ENCODE measurements at regions not wholly inside any gene's neighbourhood (a gene's known extent, or its start where the extent isn't known, plus 50 kb on each side); places are given as distances from the start of the nearest gene placed in this dataset. TPM values are rescaled to one million over a fixed set of nuclear protein-coding genes. Genes with fewer than 3 reads are reported as not detected.

DNA sequence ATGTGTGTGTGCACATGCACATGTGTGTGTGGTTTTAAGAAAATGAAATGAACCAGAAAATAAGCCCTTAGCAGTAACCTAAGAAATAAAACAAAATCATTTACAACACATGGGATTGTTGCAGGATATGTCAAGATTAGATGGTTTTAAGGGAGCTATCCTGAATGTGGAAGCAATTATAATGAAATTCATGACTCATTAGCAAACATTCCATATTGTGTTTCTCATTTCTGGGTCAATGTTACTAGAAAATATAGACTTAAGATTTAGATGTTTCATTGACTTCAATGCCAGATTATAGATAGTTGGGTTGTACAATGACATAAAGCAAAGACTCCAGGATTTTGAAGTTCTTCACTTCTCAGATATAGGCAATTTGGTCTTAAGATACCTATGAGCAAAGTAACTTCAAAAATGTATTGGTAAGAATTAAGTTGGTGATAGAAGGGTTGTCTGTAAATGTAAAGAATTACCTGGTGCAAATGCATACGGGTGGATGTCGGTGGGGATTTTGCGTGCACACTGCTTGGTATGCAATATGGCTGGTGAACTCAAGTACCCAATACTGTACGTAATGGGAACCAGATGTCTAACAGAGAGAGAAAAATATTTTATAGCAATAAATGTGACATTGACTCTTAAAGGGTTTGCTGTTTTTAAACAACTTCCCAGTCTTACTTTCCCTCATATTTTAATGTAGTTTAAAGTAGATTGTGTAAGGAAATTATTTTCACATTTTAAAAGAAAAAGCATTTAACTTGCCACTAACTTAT, 53.9 kb upstream of the NR2F2 start:
- Histone ChIP-seq H3K27me3 (no peaks in the 10 kb centered on the region), H3K4me3 (no peak overlapping the region), H3K27ac (no peak overlapping the region), H3K9me3 (no peaks in the 10 kb centered on the region), H3K4me1 (no peaks in the 10 kb centered on the region), H3K36me3 (no peaks in the 10 kb centered on the region)
- TF ChIP-seq POLR2A (IDR thresholded peaks at IDR 0.05) (no peak), CTCF (IDR thresholded peaks at IDR 0.05) (no peak)
- intact Hi-C loops (cut with DNase I; ENCODE audit: low total_unique reads), result no loop called here
- no peak for DNase-seq

Small RNAs in the stretch of these regions (small RNA-seq; reads per million reads assigned to genes)
- not detected for gene AC012409.4
- gene RNU2-3P, result not detected

Data from uterus (tissue), 3 donors.